ENCODE measurements at regions not wholly inside any gene's neighbourhood (a gene's known extent, or its start where the extent isn't known, plus 50 kb on each side); places are given as distances from the start of the nearest gene placed in this dataset.

DNA sequence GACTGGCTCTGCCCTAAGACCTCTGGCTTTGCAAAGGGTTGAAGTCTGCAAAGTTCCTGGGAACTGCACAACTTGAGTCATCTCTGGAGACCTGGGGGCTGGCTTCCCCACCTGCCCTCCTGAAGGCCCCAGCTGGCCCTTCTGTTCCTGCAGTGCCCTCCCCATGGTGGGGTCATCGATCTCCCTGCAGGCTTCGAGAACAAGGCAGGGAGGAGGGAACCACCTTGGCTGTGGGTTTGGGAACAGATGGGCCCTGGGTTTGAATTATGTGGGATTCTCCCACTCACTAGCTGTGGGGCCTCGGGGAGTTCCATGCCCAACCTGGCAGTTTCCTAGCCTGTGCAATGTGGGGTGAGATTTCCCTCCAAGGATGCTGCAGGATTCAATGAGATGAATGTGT lies 310.2 kb downstream of the PTPRU start:
- no peak for TF ChIP-seq EZH2phosphoT487 (IDR thresholded peaks at IDR 0.05; ENCODE audit: borderline replicate concordance)
- TF ChIP-seq, protein P1, sequence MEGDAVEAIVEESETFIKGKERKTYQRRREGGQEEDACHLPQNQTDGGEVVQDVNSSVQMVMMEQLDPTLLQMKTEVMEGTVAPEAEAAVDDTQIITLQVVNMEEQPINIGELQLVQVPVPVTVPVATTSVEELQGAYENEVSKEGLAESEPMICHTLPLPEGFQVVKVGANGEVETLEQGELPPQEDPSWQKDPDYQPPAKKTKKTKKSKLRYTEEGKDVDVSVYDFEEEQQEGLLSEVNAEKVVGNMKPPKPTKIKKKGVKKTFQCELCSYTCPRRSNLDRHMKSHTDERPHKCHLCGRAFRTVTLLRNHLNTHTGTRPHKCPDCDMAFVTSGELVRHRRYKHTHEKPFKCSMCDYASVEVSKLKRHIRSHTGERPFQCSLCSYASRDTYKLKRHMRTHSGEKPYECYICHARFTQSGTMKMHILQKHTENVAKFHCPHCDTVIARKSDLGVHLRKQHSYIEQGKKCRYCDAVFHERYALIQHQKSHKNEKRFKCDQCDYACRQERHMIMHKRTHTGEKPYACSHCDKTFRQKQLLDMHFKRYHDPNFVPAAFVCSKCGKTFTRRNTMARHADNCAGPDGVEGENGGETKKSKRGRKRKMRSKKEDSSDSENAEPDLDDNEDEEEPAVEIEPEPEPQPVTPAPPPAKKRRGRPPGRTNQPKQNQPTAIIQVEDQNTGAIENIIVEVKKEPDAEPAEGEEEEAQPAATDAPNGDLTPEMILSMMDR (conservative IDR thresholded peaks at IDR 0.05; ENCODE audit: low read length) = no peak
